Stimulated activated CD4-positive, alpha-beta T cell treated with anti-CD3 and anti-CD28 coated beads, Interleukin-15, amount 100 ng/mL, for 24 hours (primary cell): ENCODE measurements at regions not wholly inside any gene's neighbourhood (a gene's known extent, or its start where the extent isn't known, plus 50 kb on each side); places are given as distances from the start of the nearest gene placed in this dataset.
A peak's percentile ranks its signal among the peaks of the same experiment; 100 is the strongest.
"Not testable (repeated sequence)": the region's sequence is repeated elsewhere in the genome, so short reads cannot be mapped to it uniquely, and the experiment has no call there.

ENCODE experiments used
- DNase-seq: peaks from one replicate; pipeline ENCODE4 v3.0.0-alpha.2; 2020

DNA sequence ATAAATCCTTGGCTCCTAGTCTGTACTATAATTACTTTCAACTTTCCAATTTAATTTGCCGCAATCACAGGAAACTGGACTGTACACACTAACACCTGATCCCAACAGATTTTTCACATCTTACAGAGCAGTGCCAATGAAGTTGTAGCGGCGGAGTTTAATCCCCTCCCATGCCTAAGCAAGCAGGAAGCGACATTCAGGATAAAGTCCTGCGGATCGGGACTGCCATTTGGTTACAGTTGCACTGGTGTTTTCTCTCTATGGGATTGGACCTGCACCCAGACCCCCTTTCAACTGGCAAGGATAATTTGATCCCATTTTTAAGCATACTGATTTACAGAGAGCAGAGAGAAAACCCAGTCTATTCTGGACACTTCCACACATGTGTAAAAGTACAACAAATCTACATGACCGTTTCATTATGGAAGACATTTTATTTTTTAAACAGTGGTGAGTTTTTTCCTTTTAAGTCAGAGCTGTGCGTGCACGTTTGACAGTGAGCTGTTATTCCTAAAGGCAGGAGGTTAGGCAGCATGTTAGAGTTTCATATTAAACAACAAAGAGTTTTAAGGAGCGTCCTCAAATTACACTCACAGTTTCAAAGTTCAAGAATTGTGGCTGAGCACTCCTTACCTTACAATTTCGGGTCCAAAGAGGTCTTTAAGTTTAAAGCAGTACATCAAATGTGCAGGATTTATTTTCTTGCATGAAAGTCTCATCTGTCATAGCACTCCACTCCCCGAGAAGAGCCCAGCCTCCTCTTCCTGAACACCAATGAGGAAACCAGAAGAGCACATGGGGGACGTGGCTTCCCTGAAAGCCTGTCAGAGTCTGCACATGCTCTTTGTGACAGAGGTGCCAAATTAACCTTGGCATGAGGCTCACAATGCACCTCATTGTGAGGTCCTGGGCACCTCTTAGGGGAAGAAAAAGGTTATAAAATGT lies 141.6 kb upstream of the RFC3 start:
- peak; percentile 42 for DNase-seq

DNA sequence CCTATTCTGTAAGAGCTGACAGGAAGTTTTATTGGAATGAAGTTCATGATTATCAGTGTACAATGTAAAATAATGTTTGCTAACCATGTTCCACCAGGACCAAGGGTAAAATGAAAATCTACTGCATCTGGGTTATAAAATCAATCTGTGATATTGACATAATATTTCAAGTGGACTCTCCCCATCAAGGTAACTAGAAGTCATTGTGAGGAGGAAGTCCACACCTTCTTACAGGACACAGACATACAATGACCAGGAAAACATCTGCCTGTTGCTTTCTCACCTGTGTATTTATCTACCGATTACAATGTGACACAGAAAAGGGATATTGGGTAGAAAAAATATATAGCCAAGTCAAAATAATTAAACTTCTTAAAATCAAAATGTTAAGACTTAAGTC lies 140.7 kb upstream of the RFC3 start:
- no peak for DNase-seq

DNA sequence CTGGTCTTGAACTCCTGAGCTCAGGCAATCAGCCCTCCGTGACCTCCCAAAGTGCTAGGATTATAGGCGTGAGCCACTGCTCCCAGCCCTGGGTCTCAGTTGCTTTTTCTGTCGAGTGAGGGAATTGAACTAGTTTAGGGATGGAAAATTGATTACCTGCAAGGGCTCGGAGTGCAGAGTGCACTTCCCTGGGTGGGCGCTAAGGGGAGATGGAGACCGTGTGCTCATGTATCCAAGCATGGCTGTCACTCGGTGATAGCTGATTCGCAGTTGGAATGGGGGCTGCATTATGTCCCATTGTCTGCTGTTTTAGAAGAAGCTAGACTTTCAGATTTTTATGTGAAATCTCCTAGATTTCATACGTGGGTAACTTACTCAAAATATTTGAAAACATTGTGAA lies 139.9 kb upstream of the RFC3 start:
- no peak for DNase-seq

DNA sequence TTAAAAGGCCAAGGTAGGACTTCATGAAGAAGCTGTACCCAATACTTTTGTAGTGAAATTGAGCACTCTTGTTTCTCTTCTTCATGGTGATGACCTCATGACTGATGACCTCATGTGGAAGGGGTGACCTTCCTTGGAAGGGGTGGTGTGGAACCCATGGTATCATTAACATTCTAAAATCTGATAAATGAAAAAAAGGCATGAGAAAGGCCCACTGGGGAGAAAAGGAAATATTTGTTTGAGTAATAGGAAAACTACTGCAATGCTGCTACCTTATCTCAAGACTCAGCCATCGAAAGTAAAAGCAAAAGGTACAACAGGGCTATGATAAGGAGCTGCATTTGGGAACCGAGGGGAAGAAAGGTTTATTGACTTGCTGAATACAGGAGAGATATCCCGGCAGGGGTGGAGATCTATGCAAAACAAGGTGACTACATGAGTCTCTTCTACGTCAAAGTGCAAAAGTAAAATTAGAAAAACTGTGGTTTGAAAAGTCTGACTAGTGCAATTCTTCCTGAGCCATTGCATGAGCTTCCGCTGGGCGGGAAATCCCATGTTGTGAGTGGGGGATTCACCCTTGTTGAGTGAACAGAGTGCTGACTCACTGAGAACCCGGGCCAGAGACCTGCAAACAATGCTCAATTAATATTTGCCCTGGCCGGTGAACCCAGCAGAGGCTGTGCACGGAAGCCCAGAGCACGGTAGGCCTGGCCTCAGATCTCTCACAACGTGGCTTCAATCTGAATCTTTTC lies 138.9 kb upstream of the RFC3 start:
- DNase-seq = peak; percentile 88

DNA sequence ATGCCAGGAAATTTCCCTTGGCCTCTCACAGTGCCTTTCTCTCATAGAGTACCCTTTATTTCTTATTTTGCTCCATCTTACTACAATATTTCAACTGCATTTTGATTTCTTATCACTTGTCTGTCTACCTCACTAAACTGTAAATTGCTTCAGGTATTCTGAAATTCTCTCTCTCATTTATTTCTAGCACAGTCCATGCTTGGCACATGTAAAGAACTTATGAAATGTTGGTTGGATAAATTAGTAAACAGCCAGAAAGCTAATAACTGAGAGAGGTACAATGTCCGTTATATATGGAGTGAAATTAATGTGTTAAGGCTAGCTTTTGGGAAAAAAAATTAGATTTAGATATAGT lies 138.3 kb upstream of the RFC3 start:
- no peak for DNase-seq

DNA sequence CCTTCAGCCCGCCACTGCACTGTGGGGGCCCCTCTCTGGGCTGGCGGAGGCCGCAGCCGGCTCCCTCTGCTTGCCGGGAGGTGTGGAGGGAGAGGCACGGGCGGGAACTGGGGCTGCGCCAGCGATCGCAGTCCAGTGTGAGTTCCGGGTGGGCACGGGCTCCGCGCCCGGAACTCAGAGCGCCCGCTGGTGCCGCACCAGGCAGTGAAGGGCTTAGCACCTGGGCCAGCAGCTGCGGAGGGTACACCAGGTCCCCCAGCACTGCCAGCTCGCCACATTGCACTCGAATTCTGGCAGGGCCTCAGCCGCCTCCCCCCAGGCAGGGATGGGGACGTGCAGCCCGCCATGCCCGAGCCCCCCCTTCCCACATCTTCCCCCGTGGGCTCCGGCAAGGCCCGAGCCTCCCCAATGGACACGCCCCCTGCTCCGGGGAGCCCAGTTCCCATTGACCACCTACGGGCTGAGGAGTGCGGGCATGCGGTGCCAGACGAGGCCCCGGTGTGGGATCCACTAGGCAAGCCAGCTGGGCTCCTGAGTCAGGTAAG lies 135.9 kb upstream of the RFC3 start:
- DNase-seq = no peak

DNA sequence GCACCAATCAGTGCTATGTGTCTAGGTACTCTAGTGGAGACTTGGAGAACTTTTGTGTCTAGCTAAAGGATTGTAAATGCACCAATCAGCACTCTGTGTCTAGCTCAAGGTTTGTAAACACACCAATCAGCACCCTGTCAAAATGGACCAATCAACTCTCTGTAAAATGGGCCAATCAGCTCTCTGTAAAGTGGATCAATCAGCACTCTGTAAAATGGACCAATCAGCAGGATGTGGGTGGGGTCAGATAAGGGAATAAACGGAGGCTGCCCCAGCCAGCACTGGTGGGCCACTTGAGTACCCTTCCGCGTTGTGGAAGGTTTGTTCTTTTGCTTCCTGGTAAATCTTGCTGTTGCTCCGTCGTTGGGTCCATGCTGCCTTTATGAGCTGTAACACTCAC lies 135.3 kb upstream of the RFC3 start:
- DNase-seq = not testable (repeated sequence)

DNA sequence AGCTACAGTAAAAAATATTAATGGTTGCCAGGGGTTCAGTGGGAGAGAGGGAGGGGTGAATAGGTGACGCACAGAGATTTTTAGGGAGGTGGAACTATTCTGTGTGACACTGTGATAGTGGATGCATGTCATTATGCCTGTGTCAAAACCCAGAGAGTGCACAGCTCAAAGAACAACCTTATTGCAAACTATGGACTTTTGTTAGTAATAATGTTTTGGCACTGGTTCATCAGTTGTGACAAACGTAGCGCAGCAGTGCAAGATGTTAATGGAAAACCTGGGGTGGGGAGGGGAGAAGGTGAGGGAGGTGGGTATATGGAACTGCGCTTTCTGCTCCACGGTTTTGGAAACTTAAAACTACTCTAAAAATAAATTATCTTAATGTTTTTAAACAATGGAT lies 134.6 kb upstream of the RFC3 start:
- DNase-seq = no peak

DNA sequence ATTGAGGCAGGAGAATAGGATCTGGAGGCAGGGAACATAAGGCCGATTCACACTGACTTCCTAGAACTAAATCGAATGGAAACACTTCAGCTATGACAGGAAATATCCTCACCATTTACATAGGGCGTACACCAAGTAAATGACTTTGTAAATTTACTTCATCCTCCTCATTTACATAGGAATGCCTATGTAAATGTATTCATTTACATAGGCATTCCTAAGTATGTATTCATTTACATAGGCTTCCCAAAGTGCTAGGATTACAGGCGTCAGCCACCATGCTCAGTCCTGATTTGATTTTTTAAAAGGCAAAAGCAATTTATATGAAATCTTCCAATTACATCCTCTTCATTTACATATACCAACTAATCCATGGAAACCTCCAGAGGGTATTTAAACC lies 133.1 kb upstream of the RFC3 start:
- DNase-seq = no peak

DNA sequence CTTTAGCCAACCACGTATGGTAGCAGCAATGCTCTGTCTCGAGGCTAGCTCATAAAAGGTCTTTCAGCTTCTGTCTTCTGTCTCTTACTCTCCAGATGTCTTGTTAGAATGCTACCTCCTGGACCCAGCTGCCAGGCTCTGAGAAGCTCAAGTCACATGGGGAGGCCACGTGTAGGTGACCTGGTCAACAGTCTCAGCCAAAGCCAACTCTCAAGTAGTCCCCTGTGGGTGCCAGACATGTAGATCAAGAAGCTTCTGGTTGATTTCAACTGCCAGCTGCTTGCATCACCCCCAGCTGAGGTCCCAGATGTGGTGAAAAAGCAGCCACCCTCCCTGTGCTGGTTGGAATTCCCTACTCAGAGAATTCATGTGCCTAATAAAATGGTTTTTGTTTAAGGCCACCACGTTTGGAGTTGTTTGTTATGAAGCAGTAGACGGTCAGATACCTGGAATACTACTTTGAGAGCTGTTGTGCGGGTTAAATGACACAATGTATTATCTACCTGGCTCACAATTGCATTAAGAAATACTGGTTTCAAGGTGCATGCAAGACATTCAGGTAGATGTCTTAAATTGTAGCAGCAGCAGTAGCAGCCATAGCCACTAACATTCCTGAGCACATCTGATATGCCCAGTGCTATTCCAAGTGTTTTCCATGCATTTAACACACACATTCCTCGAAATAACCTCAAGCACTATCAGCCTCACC lies 131.0 kb upstream of the RFC3 start:
- no peak for DNase-seq

DNA sequence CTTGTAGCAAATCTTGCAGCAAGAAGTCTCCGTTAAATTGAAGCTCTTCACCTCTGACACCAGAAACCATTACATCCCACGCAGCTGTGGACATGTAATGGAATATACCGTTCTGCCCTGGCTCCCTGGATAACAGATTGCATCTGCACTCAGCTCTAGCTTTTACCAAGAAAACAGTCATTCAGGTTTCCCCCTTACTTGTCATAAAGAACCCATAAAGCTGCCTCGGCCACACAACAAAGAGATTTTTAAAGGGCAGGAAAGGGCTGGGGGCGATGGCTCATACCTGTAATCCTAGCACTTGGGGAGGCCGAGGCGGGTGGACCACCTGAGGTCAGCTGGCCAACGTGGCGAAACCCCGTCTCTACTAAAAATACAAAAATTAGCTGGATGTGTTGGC lies 127.6 kb upstream of the RFC3 start:
- DNase-seq = peak; percentile 12

DNA sequence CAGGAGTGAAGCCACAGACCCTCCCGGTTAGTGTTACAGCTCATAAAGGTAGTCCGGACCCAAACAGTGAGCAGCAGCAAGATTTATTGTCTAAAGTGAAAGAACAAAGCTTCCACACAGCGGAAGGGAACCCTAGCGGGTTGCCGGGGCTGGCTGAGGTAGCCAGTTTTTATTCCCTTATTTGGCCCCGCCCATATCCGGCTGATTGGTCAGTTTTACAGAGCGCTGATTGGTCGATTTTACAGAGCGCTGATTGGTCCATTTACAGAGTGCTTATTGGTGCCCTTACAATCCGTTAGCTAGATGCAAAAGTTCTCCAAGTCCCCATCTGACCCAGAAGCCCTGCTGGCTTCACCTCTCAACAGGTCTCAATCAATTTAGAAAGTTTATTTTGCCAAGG lies 126.0 kb upstream of the RFC3 start:
- DNase-seq = no peak

DNA sequence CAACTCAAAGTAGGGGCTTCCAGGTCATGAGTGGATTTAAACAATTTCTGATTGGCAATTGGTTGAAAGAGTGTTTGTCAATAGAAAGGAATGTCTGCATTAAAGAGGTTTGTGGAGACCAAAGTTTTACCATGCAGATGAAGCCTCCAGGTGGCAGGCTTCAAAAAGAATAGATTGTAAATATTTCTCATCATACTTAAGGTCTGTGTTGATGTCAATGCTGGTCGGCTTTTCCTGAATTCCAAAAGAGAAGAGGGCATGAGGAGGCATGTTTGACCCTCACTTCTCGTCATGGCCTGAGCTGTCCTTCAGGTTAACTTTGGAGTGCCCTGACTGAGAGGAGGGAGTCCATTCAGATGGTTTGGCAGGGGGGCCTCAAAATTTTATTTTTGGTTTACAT lies 125.4 kb upstream of the RFC3 start:
- no peak for DNase-seq

DNA sequence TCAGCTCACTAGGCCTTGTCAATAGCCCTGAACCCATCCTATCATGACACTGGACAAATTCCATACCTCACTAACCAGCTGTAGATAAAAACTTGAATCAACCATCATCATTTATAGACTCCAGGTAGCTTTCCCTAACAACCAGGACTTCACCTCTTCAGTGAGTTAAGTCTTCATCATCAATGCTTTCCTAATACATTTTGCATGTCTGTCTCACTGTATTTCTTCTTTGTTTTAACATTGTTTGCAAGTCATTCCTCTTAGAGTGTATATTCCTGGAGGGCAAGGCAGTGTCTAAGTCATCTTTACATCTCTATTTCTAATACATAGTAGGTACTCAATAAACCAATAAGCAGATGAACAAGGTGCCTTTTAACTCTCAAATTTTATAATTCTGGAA lies 123.4 kb upstream of the RFC3 start:
- no peak for DNase-seq

DNA sequence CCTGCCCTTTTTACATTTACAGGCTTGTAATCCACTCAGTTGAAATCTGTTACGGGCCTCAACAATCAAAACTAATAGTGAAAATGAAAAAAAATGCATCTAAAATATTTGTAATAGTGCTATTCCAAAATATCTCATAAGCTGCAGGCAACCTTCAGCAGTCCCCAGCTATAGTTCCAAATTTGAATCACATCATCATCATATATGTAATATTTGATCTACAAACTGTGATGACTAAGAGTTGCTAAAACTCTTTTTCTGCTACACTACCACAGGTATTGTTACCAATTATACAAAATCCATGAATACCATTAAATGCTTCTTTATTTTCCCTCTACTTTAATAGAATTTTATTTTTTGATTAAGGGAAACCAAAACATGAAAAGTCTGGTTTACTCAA lies 121.4 kb upstream of the RFC3 start:
- no peak for DNase-seq

DNA sequence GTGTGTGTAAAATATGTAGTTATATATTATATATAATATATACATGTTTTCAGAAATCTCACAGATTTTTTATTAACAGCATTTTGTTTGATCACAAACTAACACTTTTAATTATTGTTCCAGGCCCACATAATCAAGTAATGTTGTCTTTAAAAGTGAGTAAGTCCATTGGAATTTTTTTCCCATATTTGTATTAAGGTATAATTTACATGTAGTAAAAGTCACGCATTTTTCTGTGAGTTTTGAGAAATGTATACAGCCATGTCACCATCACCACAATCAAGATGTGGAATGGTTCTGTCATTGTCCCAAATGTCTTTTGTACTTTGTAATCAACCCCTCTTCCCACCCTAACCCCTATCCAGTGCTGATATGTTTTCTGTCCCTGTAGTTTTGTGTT lies 120.0 kb upstream of the RFC3 start:
- no peak for DNase-seq

DNA sequence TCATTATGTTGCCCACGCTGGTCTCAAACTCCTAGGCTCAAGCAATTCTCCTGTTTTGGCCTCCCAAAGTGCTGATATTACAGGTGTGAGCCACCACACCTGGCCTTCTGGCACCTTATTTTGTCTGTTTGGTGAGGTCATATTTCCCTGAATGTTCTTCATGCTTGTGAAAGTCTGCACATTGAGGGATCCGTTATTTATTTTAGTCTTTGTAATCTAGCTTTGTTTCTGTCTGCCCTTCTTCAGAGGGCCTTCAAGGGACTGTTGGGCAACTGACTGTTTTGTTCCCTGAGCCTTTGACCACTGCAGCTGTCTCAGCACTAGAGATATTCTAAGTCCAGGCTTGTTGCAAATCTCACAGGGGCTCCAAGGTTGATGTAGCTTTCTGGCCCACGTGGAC lies 110.5 kb upstream of the RFC3 start:
- no peak for DNase-seq

DNA sequence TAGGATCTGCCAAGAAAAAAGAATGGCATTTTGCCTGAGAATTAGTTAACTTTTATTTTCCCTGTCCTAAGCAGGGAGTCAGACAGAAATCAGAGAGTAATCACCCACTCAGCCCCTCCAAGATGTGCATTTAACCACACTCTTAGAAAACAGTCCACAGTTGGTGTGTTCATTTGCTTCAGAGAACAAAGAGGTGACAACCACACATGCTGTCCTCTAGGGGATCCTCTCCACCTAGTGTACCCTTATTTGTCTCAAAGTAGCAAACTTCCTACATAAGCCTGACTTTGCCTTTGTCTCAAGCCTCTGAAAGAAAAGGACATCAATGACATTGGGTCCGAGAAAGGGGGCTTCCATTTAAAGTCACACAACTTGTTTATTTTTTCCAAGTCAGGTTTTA lies 107.0 kb upstream of the RFC3 start:
- DNase-seq = no peak

DNA sequence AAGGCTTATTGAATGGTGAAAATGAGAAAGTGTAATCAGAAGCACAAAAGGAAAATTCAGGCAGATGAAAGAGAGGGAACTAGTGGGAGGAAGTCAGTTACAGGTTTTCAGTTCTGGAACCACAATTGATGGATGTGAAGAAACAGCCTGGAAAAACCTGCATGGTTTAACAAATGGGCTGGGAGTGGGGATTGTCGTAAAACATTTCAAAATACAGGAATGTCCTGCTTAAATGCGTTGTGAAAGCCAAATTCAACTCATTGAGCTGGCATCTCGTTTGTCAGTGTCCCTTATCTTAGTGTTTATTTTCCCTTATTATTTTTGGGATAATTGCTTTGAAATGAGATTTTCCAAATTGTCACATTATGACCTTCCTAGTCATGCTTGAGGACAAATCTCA lies 106.5 kb upstream of the RFC3 start:
- DNase-seq = no peak

DNA sequence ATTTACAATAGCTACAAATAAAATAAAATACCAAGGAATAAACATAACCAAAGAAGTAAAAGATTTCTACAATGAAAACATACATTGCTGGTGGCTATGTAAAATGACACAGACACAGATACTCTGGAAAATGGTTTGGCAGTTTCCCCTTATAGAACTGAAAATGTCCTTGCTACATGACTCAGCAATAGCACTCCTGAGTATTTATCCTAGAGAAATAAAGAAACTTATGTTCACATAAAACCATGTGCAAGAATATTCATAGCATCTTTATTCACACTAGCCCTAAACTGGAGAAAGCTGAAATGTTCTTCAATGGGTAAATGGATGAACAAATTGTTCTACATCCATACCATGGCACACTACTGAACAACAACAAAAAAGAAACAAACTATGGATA lies 100.2 kb upstream of the RFC3 start:
- no peak for DNase-seq

DNA sequence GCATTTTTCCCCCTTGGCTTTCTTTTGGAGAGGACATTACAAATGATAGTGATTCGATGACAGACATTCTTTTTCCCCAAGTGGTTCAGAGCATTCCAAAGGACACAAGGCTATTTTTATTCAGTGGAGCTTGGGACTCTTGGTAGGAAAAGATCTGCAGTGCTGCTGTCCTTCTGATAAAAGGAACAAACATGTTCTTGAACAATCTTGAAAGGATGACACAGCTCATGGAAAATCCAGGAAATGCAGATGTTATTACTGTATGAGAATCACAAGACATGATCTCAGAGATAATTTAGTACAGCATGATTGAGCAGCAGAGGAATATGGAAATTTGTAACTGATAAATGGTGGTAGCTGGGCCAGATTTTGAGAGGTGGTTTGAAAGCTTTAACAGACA lies 96.2 kb upstream of the RFC3 start:
- DNase-seq = no peak

DNA sequence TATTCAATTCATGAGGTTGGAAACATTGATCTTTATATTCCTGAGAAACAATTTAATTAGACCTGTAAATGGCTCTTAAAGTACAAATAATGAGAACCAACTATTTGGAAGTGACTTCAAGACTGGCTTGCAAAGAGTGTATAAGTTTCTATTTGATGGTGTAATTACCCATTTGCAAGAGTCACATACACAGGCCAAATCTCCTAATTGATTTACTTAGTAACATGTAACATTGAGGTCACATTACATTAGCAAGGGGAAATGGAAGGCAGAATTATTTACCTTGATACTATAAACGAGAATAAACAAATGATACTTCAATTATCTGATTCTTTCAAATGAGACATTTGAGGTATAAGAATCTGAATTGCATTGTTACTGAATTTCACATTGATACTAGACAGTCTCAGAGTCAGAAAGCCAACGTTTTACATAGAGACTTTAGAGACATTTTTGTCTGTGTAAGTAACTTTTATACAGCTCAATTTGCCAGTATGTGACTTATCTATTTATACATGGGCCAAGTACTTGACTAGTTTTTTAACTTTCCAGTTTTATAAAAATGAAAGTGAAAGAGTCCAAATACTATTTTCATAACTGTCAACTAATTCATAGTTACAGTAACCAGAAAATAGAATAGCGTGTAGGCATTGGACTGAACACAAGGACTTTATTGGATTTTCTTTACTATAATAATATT lies 95.6 kb upstream of the RFC3 start:
- DNase-seq = no peak

DNA sequence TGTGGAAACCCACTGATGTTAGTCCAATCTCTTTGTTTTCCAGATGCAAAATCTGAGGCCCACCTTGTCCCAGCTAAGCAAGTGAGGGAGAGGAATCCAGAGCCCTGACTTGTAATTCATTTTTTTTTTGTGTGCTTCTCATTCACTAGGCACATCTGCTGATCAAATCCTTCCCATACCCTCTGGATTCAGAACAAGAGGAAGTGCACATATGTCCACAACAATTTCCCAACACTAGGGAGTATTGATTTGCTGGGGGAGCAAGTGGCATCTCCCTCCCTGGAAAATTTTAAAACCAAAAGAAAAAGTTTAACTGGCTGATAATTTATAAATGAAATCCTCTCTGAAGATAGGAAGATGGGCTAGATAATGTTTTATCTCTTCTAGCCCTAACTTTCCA lies 94.6 kb upstream of the RFC3 start:
- DNase-seq = no peak
